ENCODE measurements at regions not wholly inside any gene's neighbourhood (a gene's known extent, or its start where the extent isn't known, plus 50 kb on each side); places are given as distances from the start of the nearest gene placed in this dataset.

DNA sequence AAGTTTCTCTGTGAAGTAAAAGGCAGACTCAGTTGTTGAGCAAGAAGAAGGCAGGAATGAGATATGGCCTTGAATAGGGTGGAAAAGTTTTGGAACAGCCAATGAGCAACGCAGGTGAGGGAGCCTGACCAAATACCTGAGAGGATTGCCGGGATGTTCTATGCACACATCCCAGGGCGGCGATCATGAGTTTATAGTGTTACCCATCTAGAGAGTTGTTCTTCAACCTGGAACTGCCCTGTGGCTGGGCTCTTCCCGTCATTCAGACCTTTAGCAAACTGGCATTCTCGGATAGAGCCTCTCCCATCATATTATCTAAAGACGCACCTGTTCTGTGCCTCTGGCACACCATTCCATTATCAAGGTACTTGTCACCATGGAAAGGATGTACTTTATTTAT is 103.0 kb upstream of the KIF5B start (continued):
- TF ChIP-seq, protein P1, sequence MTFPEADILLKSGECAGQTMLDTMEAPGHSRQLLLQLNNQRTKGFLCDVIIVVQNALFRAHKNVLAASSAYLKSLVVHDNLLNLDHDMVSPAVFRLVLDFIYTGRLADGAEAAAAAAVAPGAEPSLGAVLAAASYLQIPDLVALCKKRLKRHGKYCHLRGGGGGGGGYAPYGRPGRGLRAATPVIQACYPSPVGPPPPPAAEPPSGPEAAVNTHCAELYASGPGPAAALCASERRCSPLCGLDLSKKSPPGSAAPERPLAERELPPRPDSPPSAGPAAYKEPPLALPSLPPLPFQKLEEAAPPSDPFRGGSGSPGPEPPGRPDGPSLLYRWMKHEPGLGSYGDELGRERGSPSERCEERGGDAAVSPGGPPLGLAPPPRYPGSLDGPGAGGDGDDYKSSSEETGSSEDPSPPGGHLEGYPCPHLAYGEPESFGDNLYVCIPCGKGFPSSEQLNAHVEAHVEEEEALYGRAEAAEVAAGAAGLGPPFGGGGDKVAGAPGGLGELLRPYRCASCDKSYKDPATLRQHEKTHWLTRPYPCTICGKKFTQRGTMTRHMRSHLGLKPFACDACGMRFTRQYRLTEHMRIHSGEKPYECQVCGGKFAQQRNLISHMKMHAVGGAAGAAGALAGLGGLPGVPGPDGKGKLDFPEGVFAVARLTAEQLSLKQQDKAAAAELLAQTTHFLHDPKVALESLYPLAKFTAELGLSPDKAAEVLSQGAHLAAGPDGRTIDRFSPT (tag by site-specific recombination; IDR thresholded peaks at IDR 0.05), result no peak
- TF ChIP-seq, protein P2, sequence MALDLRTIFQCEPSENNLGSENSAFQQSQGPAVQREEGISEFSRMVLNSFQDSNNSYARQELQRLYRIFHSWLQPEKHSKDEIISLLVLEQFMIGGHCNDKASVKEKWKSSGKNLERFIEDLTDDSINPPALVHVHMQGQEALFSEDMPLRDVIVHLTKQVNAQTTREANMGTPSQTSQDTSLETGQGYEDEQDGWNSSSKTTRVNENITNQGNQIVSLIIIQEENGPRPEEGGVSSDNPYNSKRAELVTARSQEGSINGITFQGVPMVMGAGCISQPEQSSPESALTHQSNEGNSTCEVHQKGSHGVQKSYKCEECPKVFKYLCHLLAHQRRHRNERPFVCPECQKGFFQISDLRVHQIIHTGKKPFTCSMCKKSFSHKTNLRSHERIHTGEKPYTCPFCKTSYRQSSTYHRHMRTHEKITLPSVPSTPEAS (tag by site-specific recombination; IDR thresholded peaks at IDR 0.05), result no peak
- TF ChIP-seq, protein P3, sequence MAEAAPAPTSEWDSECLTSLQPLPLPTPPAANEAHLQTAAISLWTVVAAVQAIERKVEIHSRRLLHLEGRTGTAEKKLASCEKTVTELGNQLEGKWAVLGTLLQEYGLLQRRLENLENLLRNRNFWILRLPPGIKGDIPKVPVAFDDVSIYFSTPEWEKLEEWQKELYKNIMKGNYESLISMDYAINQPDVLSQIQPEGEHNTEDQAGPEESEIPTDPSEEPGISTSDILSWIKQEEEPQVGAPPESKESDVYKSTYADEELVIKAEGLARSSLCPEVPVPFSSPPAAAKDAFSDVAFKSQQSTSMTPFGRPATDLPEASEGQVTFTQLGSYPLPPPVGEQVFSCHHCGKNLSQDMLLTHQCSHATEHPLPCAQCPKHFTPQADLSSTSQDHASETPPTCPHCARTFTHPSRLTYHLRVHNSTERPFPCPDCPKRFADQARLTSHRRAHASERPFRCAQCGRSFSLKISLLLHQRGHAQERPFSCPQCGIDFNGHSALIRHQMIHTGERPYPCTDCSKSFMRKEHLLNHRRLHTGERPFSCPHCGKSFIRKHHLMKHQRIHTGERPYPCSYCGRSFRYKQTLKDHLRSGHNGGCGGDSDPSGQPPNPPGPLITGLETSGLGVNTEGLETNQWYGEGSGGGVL (tag by site-specific recombination; IDR thresholded peaks at IDR 0.05), result no peak
- TF ChIP-seq ZFP37 (tag by site-specific recombination; IDR thresholded peaks at IDR 0.05), result no peak

DNA sequence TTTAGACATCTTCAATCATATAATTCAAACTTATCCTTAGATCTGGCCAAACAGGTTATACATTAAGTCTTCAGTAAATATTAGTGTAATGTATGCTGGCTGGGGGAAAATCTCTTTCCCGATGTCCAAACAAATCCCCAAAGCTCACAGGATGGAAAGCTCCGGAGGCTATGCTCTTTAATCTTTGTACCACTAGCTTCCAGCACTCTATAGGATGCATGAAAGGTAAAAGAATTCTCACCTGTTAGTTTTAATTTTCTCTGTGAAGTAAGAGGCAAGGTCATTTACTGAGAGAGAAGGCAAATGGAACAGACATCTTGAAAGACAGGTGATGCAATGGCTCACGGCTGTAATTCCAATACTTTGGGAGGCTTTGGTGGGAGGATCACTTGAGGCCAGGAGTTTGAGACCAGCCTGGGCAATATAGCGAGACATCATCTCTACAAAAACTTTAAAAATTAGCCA is 99.8 kb upstream of the KIF5B start:
- Histone ChIP-seq H3K9me3 (ENCODE audit: control insufficient read depth, insufficient read depth, low read depth, low read length) (no peaks in the 10 kb centered on the region), H3K36me3 (ENCODE audit: control insufficient read depth in 2 of 2, insufficient read depth in 1 of 2, low read length in 2 of 2) (no peaks in the 10 kb centered on the region), H3K27ac (ENCODE audit: extremely low read depth, low read depth, low read length) (no peak overlapping the region), H3K4me1 (ENCODE audit: control insufficient read depth, insufficient read depth, low read length) (peaks cover 2% of the 10 kb centered on the region; the same call in 1 of the 2 replicates), H3K4me3 (ENCODE audit: low read depth, low read length) (no peak overlapping the region)
- no peak for TF ChIP-seq ZNF529 (tag by site-specific recombination; IDR thresholded peaks at IDR 0.05; ENCODE audit: insufficient replicate concordance)
- no peak for TF ChIP-seq ZIC2 (tag by site-specific recombination; IDR thresholded peaks at IDR 0.05)
- no peak for TF ChIP-seq BCL11A (tag by site-specific recombination; IDR thresholded peaks at IDR 0.05; ENCODE audit: low read depth)
- no peak for TF ChIP-seq ZNF140 (tag by site-specific recombination; IDR thresholded peaks at IDR 0.05)
- no peak for TF ChIP-seq ZNF544 (tag by site-specific recombination; IDR thresholded peaks at IDR 0.05)
- no peak for TF ChIP-seq ZNF211 (tag by site-specific recombination; IDR thresholded peaks at IDR 0.05; ENCODE audit: low read depth)
- TF ChIP-seq EGR2 (tag by site-specific recombination; IDR thresholded peaks at IDR 0.05; ENCODE audit: low read depth), result no peak
- TF ChIP-seq MYNN (tag by site-specific recombination; IDR thresholded peaks at IDR 0.05; ENCODE audit: borderline replicate concordance), result no peak
- no peak for TF ChIP-seq ZNF670 (tag by site-specific recombination; IDR thresholded peaks at IDR 0.05; ENCODE audit: low read depth)
- TF ChIP-seq ZNF24 (tag by site-specific recombination; IDR thresholded peaks at IDR 0.05), result no peak
- TF ChIP-seq ZNF248 (tag by site-specific recombination; IDR thresholded peaks at IDR 0.05), result no peak
- no peak for TF ChIP-seq HOXC10 (CRISPR knock-in tag; IDR thresholded peaks at IDR 0.05)
- no peak for TF ChIP-seq ZNF239 (tag by site-specific recombination; IDR thresholded peaks at IDR 0.05)
- no peak for TF ChIP-seq ZNF843 (tag by site-specific recombination; IDR thresholded peaks at IDR 0.05)
- TF ChIP-seq ZNF677 (tag by site-specific recombination; IDR thresholded peaks at IDR 0.05), result no peak
- no peak for TF ChIP-seq WT1 (tag by site-specific recombination; IDR thresholded peaks at IDR 0.05)
- ChIA-PET CTCF (interaction anchor here (0.6 kb wide), 1 partner anchor 253 kb away, joined by 3 read pairs; no protein-coding TSS in a partner anchor), POLR2A (no interaction called here)

DNA sequence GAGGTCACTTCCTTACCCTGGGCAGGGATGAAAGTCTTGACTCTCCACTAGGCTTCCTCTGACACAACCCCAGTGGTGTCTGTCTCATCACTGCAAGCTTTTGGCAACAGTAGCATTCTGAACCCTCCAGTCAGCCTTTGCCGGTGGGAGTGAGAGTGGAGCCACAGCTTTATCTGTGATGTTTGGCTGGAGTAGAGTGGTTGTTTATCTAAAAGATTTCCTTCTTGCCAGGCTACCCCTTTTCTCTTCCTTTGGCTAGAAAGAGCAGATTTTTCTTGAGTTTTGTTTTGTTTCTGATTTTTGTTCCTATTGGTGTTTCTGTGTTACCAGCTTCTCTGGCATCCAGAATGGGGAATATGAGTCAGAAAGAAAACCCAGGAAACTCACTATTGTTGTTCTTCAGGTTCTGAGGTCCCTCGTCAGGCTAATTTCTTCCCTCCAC is 98.9 kb upstream of the KIF5B start:
- Histone ChIP-seq H3K9me3 (ENCODE audit: control insufficient read depth, insufficient read depth, low read depth, low read length) (no peaks in the 10 kb centered on the region), H3K27ac (ENCODE audit: extremely low read depth, low read depth, low read length) (no peak overlapping the region), H3K4me3 (ENCODE audit: low read depth, low read length) (no peak overlapping the region), H3K4me1 (ENCODE audit: control insufficient read depth, insufficient read depth, low read length) (peaks cover 4% of the 10 kb centered on the region; the same call in 1 of the 2 replicates), H3K36me3 (ENCODE audit: control insufficient read depth in 2 of 2, insufficient read depth in 1 of 2, low read length in 2 of 2) (no peaks in the 10 kb centered on the region)
- CTCF ChIA-PET, result no interaction called here
- TF ChIP-seq ZNF274 (IDR thresholded peaks at IDR 0.05; ENCODE audit: low read length) (no peak), ZNF274 (tag by site-specific recombination; IDR thresholded peaks at IDR 0.05; ENCODE audit: borderline replicate concordance) (no peak), ZNF133 (tag by site-specific recombination; IDR thresholded peaks at IDR 0.05) (no peak), ZNF248 (tag by site-specific recombination; IDR thresholded peaks at IDR 0.05) (no peak)
- TF ChIP-seq, protein P4, sequence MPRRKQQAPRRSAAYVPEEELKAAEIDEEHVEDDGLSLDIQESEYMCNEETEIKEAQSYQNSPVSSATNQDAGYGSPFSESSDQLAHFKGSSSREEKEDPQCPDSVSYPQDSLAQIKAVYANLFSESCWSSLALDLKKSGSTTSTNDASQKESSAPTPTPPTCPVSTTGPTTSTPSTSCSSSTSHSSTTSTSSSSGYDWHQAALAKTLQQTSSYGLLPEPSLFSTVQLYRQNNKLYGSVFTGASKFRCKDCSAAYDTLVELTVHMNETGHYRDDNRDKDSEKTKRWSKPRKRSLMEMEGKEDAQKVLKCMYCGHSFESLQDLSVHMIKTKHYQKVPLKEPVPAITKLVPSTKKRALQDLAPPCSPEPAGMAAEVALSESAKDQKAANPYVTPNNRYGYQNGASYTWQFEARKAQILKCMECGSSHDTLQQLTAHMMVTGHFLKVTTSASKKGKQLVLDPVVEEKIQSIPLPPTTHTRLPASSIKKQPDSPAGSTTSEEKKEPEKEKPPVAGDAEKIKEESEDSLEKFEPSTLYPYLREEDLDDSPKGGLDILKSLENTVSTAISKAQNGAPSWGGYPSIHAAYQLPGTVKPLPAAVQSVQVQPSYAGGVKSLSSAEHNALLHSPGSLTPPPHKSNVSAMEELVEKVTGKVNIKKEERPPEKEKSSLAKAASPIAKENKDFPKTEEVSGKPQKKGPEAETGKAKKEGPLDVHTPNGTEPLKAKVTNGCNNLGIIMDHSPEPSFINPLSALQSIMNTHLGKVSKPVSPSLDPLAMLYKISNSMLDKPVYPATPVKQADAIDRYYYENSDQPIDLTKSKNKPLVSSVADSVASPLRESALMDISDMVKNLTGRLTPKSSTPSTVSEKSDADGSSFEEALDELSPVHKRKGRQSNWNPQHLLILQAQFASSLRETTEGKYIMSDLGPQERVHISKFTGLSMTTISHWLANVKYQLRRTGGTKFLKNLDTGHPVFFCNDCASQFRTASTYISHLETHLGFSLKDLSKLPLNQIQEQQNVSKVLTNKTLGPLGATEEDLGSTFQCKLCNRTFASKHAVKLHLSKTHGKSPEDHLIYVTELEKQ (tag by site-specific recombination; IDR thresholded peaks at IDR 0.05; ENCODE audit: borderline replicate concordance), result no peak
- POLR2A ChIA-PET, result no interaction called here
